ENCODE measurements at regions not wholly inside any gene's neighbourhood (a gene's known extent, or its start where the extent isn't known, plus 50 kb on each side); places are given as distances from the start of the nearest gene placed in this dataset.

DNA sequence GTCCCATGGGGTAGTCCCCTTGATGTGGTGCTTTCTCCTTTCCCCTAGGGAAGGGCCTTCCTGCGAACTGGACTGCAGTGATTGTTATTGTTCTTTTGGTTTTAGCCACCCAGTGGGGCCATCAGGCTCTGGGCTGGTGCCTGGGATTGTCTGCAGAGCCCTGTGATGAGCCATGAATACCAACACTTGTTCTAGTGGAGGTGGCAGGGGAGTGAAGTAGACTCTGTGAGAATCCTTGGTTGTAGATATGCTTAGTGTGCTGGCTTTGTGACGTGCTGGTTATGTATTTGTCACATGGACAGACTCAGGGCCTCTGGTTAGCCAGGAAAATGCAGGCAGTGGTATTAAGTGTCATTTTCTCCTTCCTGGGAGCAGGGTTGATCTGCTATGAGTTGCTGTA lies 51.8 kb upstream of the NDUFB4 start:
- no peak for DNase-seq (ENCODE audit: low spot score)

DNA sequence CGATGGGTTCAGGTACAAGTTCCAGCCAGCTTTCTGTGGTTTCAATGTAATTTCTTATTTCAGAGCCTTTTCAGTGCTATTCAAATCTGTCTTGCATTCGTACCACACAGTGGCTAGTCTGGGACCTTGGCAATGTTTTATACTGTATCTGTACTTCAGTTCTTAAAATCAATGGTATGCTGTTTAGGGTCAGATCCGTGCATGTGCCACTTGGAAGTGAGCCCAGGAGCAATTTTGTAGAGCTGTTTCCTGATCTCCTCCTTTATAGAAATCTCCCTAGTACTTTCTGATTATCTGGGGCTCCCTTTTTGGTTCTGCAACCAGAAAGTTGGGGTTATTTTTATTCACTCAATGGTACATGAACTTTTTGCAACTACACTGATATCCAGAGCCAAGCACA lies 59.5 kb upstream of the NDUFB4 start:
- no peak for DNase-seq (ENCODE audit: low spot score)

DNA sequence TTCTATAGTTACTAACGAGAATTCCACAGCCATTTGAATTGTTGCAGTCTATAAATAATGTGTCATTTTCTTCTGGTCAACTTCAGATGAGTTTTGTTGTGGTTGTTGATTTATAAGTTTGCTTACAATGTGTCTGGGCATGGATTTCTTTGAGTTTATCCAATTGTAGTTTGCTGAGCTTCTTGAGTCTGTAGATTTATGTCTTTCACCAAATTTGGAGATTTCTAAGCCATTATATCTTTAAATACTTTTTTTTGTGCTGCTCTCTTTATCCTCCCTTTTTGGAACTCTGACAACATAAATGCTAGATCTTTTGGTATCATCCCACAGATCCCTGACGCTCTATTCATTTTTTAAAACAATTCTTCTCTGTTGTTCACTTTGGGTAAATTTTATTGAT lies 63.2 kb upstream of the NDUFB4 start:
- DNase-seq (ENCODE audit: low spot score) = no peak

DNA sequence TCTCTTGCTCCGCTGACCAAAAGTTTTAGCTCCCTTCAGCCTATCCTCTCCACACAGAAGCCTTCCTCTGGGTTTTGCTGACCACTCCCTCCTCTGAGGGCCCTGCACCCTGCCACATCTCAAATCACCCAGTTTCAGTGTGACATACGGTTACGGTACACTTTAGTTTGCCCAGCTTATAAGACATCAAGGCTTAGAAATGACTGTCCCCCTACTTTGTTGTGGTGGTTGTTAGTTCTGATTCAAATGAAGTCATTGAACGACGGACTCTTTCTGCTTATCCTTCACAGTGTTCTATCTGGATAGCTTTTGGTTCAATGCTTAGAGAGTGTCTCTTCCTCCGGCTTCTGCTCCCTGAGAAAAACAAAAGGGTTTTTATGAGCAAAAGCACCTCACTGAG lies 68.0 kb upstream of the NDUFB4 start:
- DNase-seq (ENCODE audit: low spot score) = no peak

DNA sequence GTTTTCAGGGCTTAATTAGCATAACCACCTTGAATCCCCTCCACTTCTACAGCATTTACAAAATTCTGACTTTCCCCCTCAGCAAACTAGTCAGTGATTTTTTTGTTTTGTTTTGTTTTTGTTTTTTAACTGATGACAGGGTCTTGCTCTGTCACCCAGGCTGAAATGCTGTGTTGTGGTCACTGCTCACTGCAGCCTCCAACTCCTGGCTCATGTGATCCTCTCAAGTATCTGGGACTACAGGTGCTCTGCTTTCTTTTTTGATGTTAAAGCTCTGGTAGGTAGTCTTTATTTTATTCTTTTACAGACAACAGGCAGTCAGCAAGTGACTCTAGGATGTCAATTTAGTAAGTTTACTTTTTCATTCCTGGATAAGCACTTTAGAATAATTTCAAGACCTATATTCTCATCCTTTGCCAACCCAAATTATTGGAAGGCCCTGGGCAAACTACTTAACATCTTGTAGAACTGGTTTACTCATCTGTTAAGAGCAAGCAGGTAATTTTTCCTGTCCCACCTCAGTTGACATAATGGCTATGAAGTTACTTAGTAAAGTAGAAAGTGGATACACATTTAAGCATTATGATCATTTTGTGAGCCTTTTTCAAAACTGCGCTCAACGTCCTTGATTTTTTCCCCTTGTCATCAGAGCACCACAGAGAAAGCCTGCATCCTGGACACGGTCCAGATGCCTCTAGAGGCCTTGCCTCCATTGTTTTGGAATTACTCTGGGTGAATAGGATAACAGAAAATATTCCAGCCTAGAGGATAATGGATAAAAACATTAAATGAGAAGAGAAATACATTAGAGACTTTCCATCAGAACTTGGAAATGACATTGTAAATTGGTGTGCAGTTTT lies 69.9 kb upstream of the NDUFB4 start:
- DNase-seq (ENCODE audit: low spot score) = no peak

DNA sequence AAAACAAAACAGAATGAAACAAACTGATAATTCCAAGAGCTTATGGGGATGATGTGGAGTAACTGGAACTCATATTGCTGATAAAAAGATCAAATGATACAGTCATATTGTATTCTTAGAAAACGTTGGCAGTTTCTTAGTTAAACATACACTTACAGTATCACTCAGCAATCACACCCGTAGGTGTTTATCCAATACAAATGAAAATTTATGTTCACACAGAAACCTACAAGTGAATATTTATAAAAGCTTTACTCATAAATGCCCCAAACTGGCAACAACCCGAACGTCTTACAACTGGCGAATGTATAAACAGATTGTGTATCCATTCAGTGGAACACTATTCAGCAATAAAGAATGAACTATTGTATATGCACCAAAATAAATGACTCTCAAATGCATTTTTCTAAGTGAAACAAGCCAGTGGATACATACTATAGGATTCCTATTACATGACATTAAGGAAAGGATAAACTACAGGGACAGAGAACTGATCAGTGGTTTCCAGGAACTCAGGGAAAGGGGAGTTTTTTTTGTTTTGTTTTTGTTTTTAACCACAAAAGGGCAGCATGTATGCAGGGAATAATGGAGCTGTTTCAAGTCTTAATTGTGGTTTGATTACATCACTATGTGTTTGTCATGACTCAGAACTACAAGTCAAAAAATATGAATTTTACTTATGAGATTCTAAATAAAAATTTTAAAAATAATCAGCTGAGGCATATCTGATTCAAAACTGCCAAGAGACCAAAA lies 71.8 kb upstream of the NDUFB4 start:
- no peak for DNase-seq (ENCODE audit: low spot score)

DNA sequence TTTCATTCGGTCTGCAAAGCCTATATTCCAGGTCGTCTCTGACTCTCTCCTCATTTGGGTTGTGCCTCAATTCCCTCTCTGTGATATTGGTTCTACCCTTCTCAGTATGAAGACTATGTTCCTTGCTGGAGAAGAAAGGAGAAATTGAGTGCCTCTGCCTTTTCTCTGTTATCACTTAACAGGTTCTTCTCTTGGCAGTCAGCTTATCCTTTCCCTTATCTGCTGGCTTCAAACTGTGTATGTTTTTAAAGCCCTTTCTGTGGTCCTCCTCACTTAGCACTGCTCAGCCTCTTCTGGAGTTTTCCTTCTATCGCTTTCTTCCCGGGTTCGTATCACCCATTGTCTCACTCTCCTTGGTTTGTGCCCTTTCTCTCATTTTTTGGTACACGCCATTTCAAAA lies 65.3 kb upstream of the FSTL1 start:
- no peak for DNase-seq (ENCODE audit: low spot score)

DNA sequence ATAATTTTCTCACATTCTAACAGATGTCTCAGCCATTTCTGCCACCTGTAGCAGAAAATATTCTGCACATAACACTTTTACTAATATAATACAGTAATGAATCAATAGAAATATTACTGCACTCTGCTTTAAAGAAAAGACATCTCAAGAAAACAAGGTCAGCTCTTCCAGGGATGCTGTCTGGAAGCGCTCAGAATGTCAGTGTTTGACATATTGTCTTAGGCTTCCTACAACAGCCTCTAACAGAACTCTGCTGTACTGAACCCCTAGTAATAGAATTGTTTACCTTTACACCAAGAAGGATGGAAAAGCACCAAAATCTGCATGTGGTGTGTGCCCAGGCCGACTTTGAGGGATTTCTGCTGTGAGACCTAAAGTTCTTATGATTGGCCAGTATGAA lies 61.9 kb upstream of the FSTL1 start:
- no peak for DNase-seq (ENCODE audit: low spot score)

DNA sequence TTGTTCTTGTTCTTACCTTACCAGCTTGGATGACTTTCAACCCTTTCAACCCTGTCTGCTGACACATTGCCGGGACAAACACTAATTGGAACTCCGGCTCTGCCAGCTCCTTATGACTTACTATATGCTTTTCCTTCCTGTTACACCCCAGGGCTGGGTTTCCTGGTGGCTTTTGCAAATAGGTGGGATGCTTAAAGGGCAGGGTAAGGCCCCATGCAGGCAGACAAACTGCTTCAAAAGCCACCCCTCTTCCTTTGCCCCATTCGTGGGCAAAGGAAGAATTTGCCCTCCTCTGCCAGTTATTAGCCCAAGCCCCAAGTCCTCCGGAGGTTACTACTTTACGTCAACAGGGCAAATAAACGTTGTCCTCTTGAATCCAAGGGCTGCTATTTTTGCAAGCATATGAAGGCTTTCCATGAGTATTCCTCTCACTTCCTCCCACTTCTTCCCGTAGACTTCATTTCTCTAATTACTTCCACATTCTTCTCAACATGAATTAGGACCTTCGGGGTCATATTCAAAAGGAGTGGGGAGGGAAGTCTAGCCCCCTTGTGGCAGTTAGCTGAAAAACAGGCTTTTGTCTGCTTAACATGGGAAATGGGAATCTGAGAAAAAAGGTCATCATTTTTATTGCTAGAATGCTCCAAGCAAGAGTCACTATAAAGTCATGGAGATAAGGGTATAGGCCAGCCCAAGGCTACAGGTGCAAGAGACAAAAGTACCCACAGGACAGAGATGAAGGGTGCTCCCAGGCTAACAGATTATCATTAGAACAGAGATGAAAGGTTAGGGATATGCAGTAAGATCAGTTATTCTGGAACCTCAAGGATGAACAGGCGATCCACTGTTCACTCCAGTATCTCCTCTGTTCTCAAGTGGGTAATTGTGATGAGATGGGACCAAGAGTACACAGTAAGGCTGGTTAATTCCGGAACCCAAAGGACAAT lies 56.3 kb upstream of the FSTL1 start:
- DNase-seq (ENCODE audit: low spot score) = peak; percentile 54

DNA sequence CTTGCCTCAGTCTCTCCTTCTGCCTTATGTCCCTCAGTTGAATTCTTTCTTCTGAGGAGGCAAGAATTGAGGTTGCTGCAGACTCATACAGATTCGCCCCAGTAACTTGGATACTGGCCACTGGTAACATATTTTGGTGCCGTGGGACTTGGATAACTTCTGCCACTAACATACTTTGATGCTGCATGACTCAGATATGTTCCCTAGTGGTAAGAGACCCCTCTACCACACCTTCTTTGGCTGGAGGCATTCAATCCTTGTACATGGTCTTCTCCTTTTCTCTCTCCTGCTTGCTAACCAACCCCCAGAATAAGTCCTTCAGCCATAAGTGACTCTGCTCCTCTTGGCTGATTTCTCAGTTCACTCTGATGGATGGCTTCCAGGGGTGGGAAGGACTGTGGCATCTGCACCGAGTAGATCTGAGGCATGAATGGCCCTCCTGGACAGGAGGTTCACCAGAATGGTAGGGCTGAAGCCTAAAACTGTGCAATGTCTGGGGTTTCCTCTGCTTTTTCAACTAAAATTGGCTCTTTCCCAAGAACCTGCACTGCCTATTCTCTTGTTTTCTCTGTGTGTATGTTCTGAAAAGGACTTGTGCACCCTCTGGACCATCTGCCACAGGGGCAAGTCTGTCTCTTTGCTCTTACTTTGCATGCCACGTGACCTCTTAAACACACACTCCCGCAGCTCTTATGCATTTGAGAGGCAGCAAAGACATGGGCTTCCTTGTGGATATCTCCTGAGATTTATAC lies 55.5 kb upstream of the FSTL1 start:
- no peak for DNase-seq (ENCODE audit: low spot score)

DNA sequence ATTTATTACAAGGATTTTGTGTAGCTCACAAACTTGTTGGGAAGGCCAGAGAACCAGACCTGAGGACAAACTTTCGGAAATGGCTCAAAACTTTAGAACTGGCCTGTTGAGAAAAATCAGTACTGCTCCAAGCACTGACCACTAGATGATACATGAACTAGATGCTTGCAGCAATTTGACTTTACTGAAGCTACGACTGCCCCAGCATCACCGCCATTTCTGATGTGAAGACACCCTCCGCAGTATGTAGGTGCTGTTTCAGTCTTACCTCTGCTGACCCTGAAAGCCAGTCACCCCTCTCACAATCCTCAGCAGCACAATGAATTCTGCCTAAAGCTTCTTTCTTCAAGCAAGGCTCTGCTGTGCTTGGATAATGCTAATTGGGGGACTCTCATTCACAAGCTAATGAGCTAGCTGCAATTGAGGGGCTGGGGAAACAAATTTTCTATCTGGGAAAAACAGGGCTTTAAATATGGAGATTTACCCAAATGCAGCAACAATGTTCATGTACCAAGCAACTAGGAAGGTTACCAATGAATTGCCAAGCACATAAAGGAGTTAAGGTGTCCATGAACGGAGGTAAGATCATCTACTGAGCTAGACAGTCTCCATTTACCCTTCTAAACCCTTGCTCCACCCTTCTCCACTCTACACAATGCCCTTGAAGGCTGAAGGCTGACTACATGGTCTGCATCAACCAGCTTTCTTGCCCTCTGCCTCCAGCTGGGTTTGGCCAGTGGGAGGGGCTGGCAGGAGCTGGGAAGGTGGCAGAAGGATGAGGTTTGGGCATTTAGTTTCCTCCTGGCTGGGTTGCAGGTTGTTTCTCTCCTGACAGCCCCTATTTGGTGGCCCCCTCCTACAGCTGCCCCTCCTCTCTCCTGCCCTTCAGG lies 53.2 kb upstream of the FSTL1 start:
- DNase-seq (ENCODE audit: low spot score) = no peak

DNA sequence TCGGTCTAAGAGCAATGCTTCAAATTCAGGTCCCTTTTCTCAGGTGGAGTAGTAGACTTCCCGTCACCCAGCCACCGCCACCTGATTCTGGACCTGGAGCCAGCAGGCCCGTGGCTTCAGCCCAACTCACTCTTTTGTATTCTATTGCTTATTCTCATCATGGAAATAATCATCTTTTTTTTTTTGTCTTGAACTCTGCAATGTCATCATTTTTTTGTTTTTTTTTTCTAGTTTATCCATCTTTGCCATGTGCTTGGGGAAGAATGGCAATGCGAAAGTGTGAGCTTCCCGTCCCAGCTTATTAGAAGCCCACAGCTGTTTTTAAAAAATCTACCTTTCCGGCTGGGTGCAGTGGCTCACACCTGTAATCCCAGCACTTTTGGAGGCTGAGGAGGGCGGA lies 51.3 kb upstream of the FSTL1 start:
- no peak for DNase-seq (ENCODE audit: low spot score)

Data from NAMALWA (cell line).